ENCODE measurements at regions not wholly inside any gene's neighbourhood (a gene's known extent, or its start where the extent isn't known, plus 50 kb on each side); places are given as distances from the start of the nearest gene placed in this dataset.

DNA sequence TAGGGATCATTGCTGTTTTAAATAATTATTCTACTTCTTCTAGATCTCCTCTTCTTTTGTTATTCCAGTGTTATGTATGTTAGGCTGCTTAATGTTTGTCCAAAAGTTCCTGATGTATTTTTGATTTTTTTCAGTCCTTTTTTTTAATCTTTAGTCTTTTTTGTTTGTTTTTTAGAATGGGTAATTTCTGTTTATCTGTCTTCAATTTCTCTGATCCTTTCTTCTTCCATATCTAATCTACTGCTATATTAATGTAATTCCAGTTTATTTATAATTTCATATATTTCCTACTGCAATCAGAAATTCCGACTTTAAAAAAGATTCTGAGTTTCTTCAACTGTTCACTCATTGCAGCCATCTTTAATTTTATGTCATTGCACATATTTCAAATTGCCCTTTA lies 452.8 kb upstream of the POT1 start:
- H3K9ac ChIP-seq (ENCODE audit: low read length): no peak overlapping the region
- TF ChIP-seq, protein P1, sequence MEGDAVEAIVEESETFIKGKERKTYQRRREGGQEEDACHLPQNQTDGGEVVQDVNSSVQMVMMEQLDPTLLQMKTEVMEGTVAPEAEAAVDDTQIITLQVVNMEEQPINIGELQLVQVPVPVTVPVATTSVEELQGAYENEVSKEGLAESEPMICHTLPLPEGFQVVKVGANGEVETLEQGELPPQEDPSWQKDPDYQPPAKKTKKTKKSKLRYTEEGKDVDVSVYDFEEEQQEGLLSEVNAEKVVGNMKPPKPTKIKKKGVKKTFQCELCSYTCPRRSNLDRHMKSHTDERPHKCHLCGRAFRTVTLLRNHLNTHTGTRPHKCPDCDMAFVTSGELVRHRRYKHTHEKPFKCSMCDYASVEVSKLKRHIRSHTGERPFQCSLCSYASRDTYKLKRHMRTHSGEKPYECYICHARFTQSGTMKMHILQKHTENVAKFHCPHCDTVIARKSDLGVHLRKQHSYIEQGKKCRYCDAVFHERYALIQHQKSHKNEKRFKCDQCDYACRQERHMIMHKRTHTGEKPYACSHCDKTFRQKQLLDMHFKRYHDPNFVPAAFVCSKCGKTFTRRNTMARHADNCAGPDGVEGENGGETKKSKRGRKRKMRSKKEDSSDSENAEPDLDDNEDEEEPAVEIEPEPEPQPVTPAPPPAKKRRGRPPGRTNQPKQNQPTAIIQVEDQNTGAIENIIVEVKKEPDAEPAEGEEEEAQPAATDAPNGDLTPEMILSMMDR (IDR thresholded peaks at IDR 0.05; ENCODE audit: insufficient read depth, low read length, poor library complexity, severe bottlenecking): no peak
- TF ChIP-seq EZH2phosphoT487 (conservative IDR thresholded peaks at IDR 0.05; ENCODE audit: low read length): no peak
- no peak overlapping the region for H2AFZ ChIP-seq (ENCODE audit: low read depth, low read length, severe bottlenecking)
- H3F3A ChIP-seq (ENCODE audit: insufficient read depth): no peaks in the 10 kb centered on the region
- H3K4me2 ChIP-seq (ENCODE audit: low read depth, low read length, poor library complexity, severe bottlenecking): no peak overlapping the region
- no peaks in the 10 kb centered on the region for H3K36me3 ChIP-seq (ENCODE audit: low read length)
- H3K27me3 ChIP-seq (ENCODE audit: low read length): no peaks in the 10 kb centered on the region
- no peaks in the 10 kb centered on the region for H4K20me1 ChIP-seq (ENCODE audit: low read depth, low read length)
- H3K9me3 ChIP-seq (ENCODE audit: insufficient read depth, low read length): no peaks in the 10 kb centered on the region
- no peak overlapping the region for H3K4me3 ChIP-seq (ENCODE audit: insufficient read depth, low read length, poor library complexity, severe bottlenecking)
- H3K9me2 ChIP-seq (replicated peaks; ENCODE audit: insufficient read depth, low read length): no peaks in the 10 kb centered on the region
- no peak overlapping the region for H3K27ac ChIP-seq (ENCODE audit: low read depth, low read length)
- H3K79me2 ChIP-seq (ENCODE audit: insufficient read depth, low read length): no peaks in the 10 kb centered on the region

DNA sequence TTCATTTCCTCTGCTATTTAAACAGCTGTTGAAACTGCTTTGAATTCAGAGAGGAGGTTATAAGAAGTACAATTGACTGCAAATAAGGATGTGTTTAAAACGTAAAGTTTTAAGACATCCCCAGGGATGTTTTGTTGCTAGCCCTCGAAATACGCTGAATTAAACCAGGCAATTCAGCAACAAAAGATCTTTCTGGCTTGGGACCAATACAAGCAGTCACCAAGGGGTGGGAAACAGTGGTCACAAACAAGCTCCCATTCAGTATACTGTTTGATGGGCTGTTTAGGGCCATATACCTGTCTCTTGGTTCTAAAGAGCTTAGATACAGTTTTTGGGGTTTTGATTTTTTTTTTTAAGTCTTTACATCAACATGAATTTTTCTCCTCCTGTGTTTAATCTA lies 446.3 kb upstream of the POT1 start:
- Histone ChIP-seq H3K27me3 (ENCODE audit: low read length) (no peaks in the 10 kb centered on the region), H3K27ac (ENCODE audit: low read depth, low read length) (no peak overlapping the region), H3F3A (ENCODE audit: insufficient read depth) (no peaks in the 10 kb centered on the region), H3K9ac (ENCODE audit: low read length) (no peak overlapping the region), H3K79me2 (ENCODE audit: insufficient read depth, low read length) (no peaks in the 10 kb centered on the region), H3K9me2 (replicated peaks; ENCODE audit: insufficient read depth, low read length) (no peaks in the 10 kb centered on the region), H4K20me1 (ENCODE audit: low read depth, low read length) (no peaks in the 10 kb centered on the region), H3K4me3 (ENCODE audit: insufficient read depth, low read length, poor library complexity, severe bottlenecking) (no peak overlapping the region), H2AFZ (ENCODE audit: low read depth, low read length, severe bottlenecking) (no peak overlapping the region), H3K36me3 (ENCODE audit: low read length) (no peaks in the 10 kb centered on the region), H3K9me3 (ENCODE audit: insufficient read depth, low read length) (no peaks in the 10 kb centered on the region), H3K4me2 (ENCODE audit: low read depth, low read length, poor library complexity, severe bottlenecking) (no peak overlapping the region)
- TF ChIP-seq, protein P1 (IDR thresholded peaks at IDR 0.05; ENCODE audit: insufficient read depth, low read length, poor library complexity, severe bottlenecking): no peak
- TF ChIP-seq EZH2phosphoT487 (conservative IDR thresholded peaks at IDR 0.05; ENCODE audit: low read length): no peak

DNA sequence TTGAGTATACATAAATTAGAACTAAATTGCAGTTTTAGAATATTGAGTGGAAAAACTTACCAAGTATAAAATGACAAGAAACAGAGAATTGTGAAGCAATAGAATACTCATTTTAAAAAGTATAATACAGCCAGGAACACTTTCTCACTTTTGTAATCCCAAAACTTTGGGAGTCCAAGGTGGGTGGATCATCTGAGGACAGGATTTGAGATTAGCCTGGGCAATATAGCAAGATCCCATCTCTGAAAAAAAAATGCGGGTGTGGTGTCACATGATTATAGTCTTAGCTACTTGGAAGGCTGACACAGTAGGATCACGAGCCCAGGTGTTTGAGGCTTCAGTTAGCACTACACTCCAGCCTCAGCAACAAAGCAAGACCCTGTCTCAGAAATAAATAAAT lies 440.9 kb upstream of the POT1 start:
- no peak overlapping the region for H3K4me3 ChIP-seq (ENCODE audit: insufficient read depth, low read length, poor library complexity, severe bottlenecking)
- no peaks in the 10 kb centered on the region for H3K9me3 ChIP-seq (ENCODE audit: insufficient read depth, low read length)
- TF ChIP-seq, protein P1 (IDR thresholded peaks at IDR 0.05; ENCODE audit: insufficient read depth, low read length, poor library complexity, severe bottlenecking): no peak
- TF ChIP-seq EZH2phosphoT487 (conservative IDR thresholded peaks at IDR 0.05; ENCODE audit: low read length): no peak
- no peaks in the 10 kb centered on the region for H4K20me1 ChIP-seq (ENCODE audit: low read depth, low read length)
- H3K9ac ChIP-seq (ENCODE audit: low read length): no peak overlapping the region
- no peaks in the 10 kb centered on the region for H3F3A ChIP-seq (ENCODE audit: insufficient read depth)
- no peak overlapping the region for H2AFZ ChIP-seq (ENCODE audit: low read depth, low read length, severe bottlenecking)
- H3K27ac ChIP-seq (ENCODE audit: low read depth, low read length): no peak overlapping the region
- H3K27me3 ChIP-seq (ENCODE audit: low read length): no peaks in the 10 kb centered on the region
- no peaks in the 10 kb centered on the region for H3K9me2 ChIP-seq (replicated peaks; ENCODE audit: insufficient read depth, low read length)
- H3K79me2 ChIP-seq (ENCODE audit: insufficient read depth, low read length): no peaks in the 10 kb centered on the region
- H3K4me2 ChIP-seq (ENCODE audit: low read depth, low read length, poor library complexity, severe bottlenecking): no peak overlapping the region
- no peaks in the 10 kb centered on the region for H3K36me3 ChIP-seq (ENCODE audit: low read length)

DNA sequence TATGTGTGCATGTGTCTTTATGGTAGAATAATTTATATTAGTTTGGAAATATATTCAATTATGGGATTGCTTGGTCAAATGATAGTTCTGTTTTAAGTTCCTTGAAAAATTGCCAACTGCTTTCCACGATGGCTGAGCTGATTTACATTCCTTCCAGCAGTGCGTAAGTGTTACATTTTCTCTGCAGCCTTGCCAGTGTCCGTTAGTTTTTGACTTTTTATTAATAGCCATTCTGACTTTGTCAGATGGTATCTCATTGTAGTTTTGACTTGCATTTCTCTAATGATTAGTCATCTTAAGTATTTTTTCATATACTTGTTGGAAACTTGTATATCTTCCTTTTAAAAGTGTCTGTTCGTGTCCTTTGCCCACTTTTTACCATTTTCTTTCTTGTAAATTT lies 434.2 kb upstream of the POT1 start:
- H3K9ac ChIP-seq (ENCODE audit: low read length): no peak overlapping the region
- no peaks in the 10 kb centered on the region for H3K36me3 ChIP-seq (ENCODE audit: low read length)
- no peak overlapping the region for H2AFZ ChIP-seq (ENCODE audit: low read depth, low read length, severe bottlenecking)
- TF ChIP-seq, protein P1 (IDR thresholded peaks at IDR 0.05; ENCODE audit: insufficient read depth, low read length, poor library complexity, severe bottlenecking): no peak
- TF ChIP-seq EZH2phosphoT487 (conservative IDR thresholded peaks at IDR 0.05; ENCODE audit: low read length): no peak
- H3K4me3 ChIP-seq (ENCODE audit: insufficient read depth, low read length, poor library complexity, severe bottlenecking): no peak overlapping the region
- H3F3A ChIP-seq (ENCODE audit: insufficient read depth): no peaks in the 10 kb centered on the region
- H3K9me3 ChIP-seq (ENCODE audit: insufficient read depth, low read length): no peaks in the 10 kb centered on the region
- H4K20me1 ChIP-seq (ENCODE audit: low read depth, low read length): no peaks in the 10 kb centered on the region
- no peaks in the 10 kb centered on the region for H3K79me2 ChIP-seq (ENCODE audit: insufficient read depth, low read length)
- no peaks in the 10 kb centered on the region for H3K27me3 ChIP-seq (ENCODE audit: low read length)
- H3K4me2 ChIP-seq (ENCODE audit: low read depth, low read length, poor library complexity, severe bottlenecking): no peak overlapping the region
- H3K27ac ChIP-seq (ENCODE audit: low read depth, low read length): no peak overlapping the region
- H3K9me2 ChIP-seq (replicated peaks; ENCODE audit: insufficient read depth, low read length): no peaks in the 10 kb centered on the region
